ENCODE measurements at regions not wholly inside any gene's neighbourhood (a gene's known extent, or its start where the extent isn't known, plus 50 kb on each side); places are given as distances from the start of the nearest gene placed in this dataset.

DNA sequence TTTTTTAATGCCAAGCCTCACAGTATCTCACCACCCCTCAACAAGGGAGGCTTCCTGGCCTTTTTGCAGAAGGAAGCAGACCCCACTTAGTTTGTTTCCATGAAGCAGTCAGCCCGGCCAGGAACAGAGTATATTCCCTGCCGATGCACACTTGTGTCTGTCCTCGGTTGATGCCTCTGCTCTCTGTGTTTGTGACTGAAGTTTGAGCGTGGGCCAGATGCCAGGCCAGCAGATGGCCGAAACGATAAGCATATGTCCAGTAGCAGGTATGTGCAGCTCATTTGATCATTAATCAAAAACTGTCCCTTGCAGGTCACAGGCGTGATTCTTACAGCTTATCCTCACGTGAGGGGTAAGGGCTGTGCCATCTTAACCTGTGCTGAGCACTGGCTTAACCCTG lies 144.0 kb downstream of the IRS2 start:
- Histone ChIP-seq H3K56ac (ENCODE audit: extremely low read depth, insufficient read depth, low read length) (no peak overlapping the region), H4K5ac (ENCODE audit: low read depth, low read length) (no peak overlapping the region), H3K18ac (ENCODE audit: low read depth, low read length) (no peak overlapping the region), H3K36me3 (ENCODE audit: control insufficient read depth, insufficient read depth, low read length) (no peaks in the 10 kb centered on the region), H2BK5ac (ENCODE audit: low read depth, low read length, poor library complexity, severe bottlenecking) (no peak overlapping the region), H4K91ac (ENCODE audit: insufficient read depth, low read depth, low read length) (no peak overlapping the region), H3K9me1 (ENCODE audit: insufficient read depth, low read length) (no peaks in the 10 kb centered on the region), H3K4me2 (ENCODE audit: low read depth, low read length) (no peak overlapping the region), H2AK5ac (ENCODE audit: low read depth, low read length) (no peak overlapping the region), H2AK9ac (replicated peaks; ENCODE audit: low read depth, low read length, poor library complexity) (no peak overlapping the region), H4K20me1 (ENCODE audit: insufficient read depth, low read length) (no peaks in the 10 kb centered on the region), H2BK120ac (ENCODE audit: low read depth, low read length) (no peak overlapping the region), H2BK15ac (ENCODE audit: low read depth, low read length) (no peak overlapping the region), H3K79me1 (ENCODE audit: low read depth in 1 of 2, low read length in 2 of 2) (no peaks in the 10 kb centered on the region), H3K27me3 (ENCODE audit: control insufficient read depth, insufficient read depth, low read length) (no peaks in the 10 kb centered on the region), H2BK20ac (ENCODE audit: low read depth, low read length) (no peak overlapping the region), H3K14ac (replicated peaks; ENCODE audit: low read depth, low read length) (no peak overlapping the region), H4K8ac (ENCODE audit: low read depth in 2 of 2, low read length in 2 of 2) (no peak overlapping the region), H2AFZ (replicated peaks; ENCODE audit: low read length, poor library complexity) (no peak overlapping the region), H3K4me1 (ENCODE audit: control insufficient read depth, insufficient read depth, low read length) (no peaks in the 10 kb centered on the region), H3K9ac (ENCODE audit: low read depth, low read length) (no peak overlapping the region), H3K23ac (ENCODE audit: low read depth, low read length) (no peak overlapping the region), H3K4me3 (ENCODE audit: insufficient read depth, low read depth, low read length) (no peak overlapping the region), H3K9me3 (ENCODE audit: control insufficient read depth, insufficient read depth, low read length) (peaks cover 16% of the 10 kb centered on the region), H3K4ac (ENCODE audit: low read depth, low read length) (no peak overlapping the region), H3K27ac (ENCODE audit: insufficient read depth, low read length) (no peak overlapping the region)
- dilution Hi-C loops (cut with HindIII; ENCODE audit: low sequenced_read_pairs, unreplicated experiment): no loop called here
- ATAC-seq (ENCODE audit: low read depth) (no peak), DNase-seq (no peak)
- TF ChIP-seq, protein P1, sequence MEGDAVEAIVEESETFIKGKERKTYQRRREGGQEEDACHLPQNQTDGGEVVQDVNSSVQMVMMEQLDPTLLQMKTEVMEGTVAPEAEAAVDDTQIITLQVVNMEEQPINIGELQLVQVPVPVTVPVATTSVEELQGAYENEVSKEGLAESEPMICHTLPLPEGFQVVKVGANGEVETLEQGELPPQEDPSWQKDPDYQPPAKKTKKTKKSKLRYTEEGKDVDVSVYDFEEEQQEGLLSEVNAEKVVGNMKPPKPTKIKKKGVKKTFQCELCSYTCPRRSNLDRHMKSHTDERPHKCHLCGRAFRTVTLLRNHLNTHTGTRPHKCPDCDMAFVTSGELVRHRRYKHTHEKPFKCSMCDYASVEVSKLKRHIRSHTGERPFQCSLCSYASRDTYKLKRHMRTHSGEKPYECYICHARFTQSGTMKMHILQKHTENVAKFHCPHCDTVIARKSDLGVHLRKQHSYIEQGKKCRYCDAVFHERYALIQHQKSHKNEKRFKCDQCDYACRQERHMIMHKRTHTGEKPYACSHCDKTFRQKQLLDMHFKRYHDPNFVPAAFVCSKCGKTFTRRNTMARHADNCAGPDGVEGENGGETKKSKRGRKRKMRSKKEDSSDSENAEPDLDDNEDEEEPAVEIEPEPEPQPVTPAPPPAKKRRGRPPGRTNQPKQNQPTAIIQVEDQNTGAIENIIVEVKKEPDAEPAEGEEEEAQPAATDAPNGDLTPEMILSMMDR (conservative IDR thresholded peaks at IDR 0.05; ENCODE audit: low read depth, low read length): no peak
- TF ChIP-seq, protein P2, sequence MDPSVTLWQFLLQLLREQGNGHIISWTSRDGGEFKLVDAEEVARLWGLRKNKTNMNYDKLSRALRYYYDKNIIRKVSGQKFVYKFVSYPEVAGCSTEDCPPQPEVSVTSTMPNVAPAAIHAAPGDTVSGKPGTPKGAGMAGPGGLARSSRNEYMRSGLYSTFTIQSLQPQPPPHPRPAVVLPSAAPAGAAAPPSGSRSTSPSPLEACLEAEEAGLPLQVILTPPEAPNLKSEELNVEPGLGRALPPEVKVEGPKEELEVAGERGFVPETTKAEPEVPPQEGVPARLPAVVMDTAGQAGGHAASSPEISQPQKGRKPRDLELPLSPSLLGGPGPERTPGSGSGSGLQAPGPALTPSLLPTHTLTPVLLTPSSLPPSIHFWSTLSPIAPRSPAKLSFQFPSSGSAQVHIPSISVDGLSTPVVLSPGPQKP (IDR thresholded peaks at IDR 0.05; ENCODE audit: borderline replicate concordance, low read depth, low read length): no peak
- no peak for TF ChIP-seq MAZ (IDR thresholded peaks at IDR 0.05; ENCODE audit: borderline replicate concordance, low read depth, low read length)
- no peak for TF ChIP-seq RCOR1 (IDR thresholded peaks at IDR 0.05; ENCODE audit: insufficient replicate concordance, low read length)
- TF ChIP-seq RAD21 (IDR thresholded peaks at IDR 0.05; ENCODE audit: low read length): no peak
- no peak for TF ChIP-seq RFX5 (IDR thresholded peaks at IDR 0.05; ENCODE audit: low read depth, low read length)
- no peak for TF ChIP-seq CEBPB (IDR thresholded peaks at IDR 0.05; ENCODE audit: low read depth, low read length)
- in situ Hi-C loops (cut with MboI; ENCODE audit: low sequenced_read_pairs): no loop called here
- BruUV-seq (replicated peaks): no TSS peak
- ChIA-PET POLR2A (ENCODE audit: unreplicated experiment) (no interaction called here), CTCF (no interaction called here)
- WGBS, 2 experiments (ENCODE audit: extremely low coverage in 2 of 2, insufficient read length in 1 of 2): no CpG with 5 or more reads among the region's 8 CpGs
- intact Hi-C loops (cut with micrococcal nuclease): no loop called here

Measured in IMR-90 (cell line).